Memory B cell (primary cell): ENCODE measurements at regions not wholly inside any gene's neighbourhood (a gene's known extent, or its start where the extent isn't known, plus 50 kb on each side); places are given as distances from the start of the nearest gene placed in this dataset.

Experiments used
- ATAC-seq: fragments of 150-1000 bp; cut with Tn5 transposase; 2 replicates; pipeline ENCODE4 v1.10.0; 2021; ENCODE audit warnings: low read depth, mild to moderate bottlenecking, moderate library complexity
- DNase-seq, 2 donors: peaks; one replicate each; pipeline ENCODE4 v3.0.0; 2022; ENCODE audit warnings: low spot score in 2 of 2
- H3K27ac Mint-ChIP-seq: one replicate; pipeline ENCODE4 v1.8.0; 2022; ENCODE audit warnings: mild to moderate bottlenecking, moderate library complexity, mixed read lengths
- H3K27me3 Mint-ChIP-seq: one replicate; pipeline ENCODE4 v1.8.0; 2022; ENCODE audit warnings: mixed read lengths
- H3K36me3 Mint-ChIP-seq: one replicate; pipeline ENCODE4 v1.8.0; 2022; ENCODE audit warnings: mild to moderate bottlenecking, mixed read lengths
- H3K4me1 Mint-ChIP-seq: one replicate; pipeline ENCODE4 v1.8.0; 2022; ENCODE audit warnings: mixed read lengths
- H3K4me3 Mint-ChIP-seq: one replicate; pipeline ENCODE4 v1.8.0; 2022; ENCODE audit warnings: mild to moderate bottlenecking, moderate library complexity, mixed read lengths
- H3K9me3 Mint-ChIP-seq: one replicate; pipeline ENCODE4 v1.8.0; 2022; ENCODE audit warnings: mixed read lengths

DNA sequence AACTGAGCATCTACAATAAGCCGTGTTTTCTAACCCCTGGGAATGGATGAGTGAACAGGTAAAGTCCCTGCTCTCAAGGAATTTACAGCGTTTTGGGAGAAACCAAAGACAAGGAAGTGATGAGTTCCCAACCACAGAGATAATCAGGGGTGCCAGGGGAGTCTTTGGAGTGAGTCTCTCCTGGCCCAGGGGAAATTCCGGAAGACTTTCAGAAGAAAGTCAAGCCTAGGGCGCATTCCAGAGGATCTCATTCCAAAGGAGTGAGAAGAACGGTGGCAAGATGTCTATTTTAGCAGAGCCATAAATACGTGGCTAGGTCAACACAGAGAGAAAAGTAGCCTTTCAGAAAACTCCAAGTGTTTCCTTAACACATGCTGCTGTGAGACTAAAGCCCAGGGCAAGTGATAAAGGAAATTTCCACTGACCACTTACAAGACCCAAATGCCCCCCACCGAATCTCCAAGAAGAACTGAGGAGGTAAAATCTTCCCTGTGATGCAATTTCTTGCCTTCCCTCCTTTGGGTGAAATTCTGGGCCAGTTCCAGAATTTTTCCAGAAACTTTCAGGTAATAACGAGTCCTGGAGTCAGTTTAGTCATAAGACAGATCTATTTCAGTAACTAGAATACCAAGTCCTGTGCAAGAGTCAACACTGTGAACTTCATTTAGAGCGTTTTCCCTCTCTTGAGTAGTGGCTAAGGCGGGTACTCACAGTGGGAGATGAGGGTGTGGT lies 437.4 kb downstream of the NR2F2 start:
- no peak overlapping the region for H3K27ac Mint-ChIP-seq
- DNase-seq (no peak), ATAC-seq (no peak)
- no peaks in the 10 kb centered on the region for H3K4me1 Mint-ChIP-seq
- no peaks in the 10 kb centered on the region for H3K27me3 Mint-ChIP-seq
- no peaks in the 10 kb centered on the region for H3K36me3 Mint-ChIP-seq
- peaks cover 7% of the 10 kb centered on the region for H3K9me3 Mint-ChIP-seq
- H3K4me3 Mint-ChIP-seq, result no peak overlapping the region

DNA sequence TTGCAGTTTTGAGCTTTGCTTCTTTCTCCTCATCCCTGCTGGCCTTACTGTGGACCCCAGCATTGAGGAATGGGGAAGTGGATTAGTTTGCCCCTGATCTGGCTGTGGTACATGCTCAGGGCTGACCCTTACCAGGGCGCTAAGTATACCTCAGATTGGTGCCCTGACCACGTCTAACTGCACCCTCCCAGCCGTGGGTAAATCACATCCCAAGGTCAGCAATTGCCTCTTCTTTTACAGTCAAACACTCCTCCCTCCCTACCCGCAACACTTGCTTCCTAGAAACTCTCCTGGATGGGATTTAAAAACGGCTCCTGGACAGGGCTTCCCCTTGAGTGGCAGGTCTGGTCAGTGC lies 437.9 kb downstream of the NR2F2 start:
- H3K27ac Mint-ChIP-seq, result no peak overlapping the region
- ATAC-seq, result no peak
- no peaks in the 10 kb centered on the region for H3K4me1 Mint-ChIP-seq
- no peaks in the 10 kb centered on the region for H3K36me3 Mint-ChIP-seq
- H3K27me3 Mint-ChIP-seq, result no peaks in the 10 kb centered on the region
- no peak overlapping the region for H3K4me3 Mint-ChIP-seq
- no peak for DNase-seq
- peaks cover 9% of the 10 kb centered on the region for H3K9me3 Mint-ChIP-seq

- Mint-ChIP-seq H3K36me3 (no peaks in the 10 kb centered on the region), H3K4me1 (no peaks in the 10 kb centered on the region), H3K27me3 (no peaks in the 10 kb centered on the region), H3K9me3 (peaks cover 9% of the 10 kb centered on the region), H3K27ac (no peak overlapping the region), H3K4me3 (no peak overlapping the region)
- no peak for ATAC-seq
- no peak for DNase-seq
These were observed 440.5 kb downstream of the NR2F2 start for GRCh38 chr15:96771035-96771434.

DNA sequence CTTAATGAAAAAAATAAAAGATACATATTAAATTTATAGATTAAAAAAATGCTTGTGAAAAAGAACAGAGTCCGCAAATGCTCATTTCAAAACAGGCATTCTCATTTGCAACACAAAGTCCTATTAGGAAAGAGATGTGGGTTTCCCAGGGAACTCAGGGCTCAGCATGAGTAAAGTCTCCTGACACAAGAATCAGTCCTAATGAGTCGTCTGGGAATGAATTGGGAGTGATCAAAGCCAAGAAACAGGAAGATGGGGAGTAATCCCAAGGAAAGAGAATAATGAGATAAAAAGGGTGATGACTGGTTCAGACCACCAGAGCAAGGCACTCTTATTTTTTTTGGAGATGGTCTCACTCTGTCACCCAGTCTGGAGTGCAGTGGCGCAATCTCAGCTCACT lies 443.7 kb downstream of the NR2F2 start:
- Mint-ChIP-seq H3K27ac (no peak overlapping the region), H3K27me3 (no peaks in the 10 kb centered on the region), H3K36me3 (no peaks in the 10 kb centered on the region), H3K9me3 (peaks cover 9% of the 10 kb centered on the region), H3K4me1 (no peaks in the 10 kb centered on the region), H3K4me3 (no peak overlapping the region)
- ATAC-seq (no peak), DNase-seq (no peak)

- DNase-seq (no peak), ATAC-seq (no peak)
- no peaks in the 10 kb centered on the region for H3K36me3 Mint-ChIP-seq
- no peaks in the 10 kb centered on the region for H3K4me1 Mint-ChIP-seq
- H3K9me3 Mint-ChIP-seq, result peaks cover 7% of the 10 kb centered on the region
- H3K27ac Mint-ChIP-seq, result no peak overlapping the region
- H3K27me3 Mint-ChIP-seq, result no peaks in the 10 kb centered on the region
- no peak overlapping the region for H3K4me3 Mint-ChIP-seq
These were observed 453.2 kb downstream of the NR2F2 start for GRCh38 chr15:96783746-96784145.

GRCh38 chr15:96790004-96790403 lies 459.5 kb downstream of the NR2F2 start:
- H3K9me3 Mint-ChIP-seq, result peaks cover 7% of the 10 kb centered on the region
- H3K4me3 Mint-ChIP-seq, result no peak overlapping the region
- ATAC-seq, result no peak

DNA sequence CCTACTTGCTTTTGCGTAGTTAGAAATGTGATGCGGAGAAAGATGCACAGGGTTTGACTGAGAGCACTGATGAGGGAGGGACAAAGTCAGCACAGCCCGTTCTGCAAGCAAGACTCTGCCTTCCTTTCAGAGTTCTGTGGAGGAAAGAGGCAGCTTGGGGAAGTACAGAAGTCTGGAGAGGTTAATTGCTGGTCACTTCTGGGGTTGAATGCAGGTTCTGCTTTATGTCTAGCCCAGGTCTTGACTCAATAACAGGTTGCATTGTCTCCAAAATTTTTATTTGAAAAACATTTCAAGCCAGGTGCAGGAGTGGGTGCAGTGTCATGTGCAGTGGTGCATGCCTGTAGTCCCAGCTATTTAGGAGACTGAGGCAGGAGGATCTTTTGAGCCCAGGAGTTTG lies 461.7 kb downstream of the NR2F2 start:
- no peak overlapping the region for H3K27ac Mint-ChIP-seq

More at GRCh38 chr15:96790004-96790403, 459.5 kb downstream of the NR2F2 start:
- Mint-ChIP-seq H3K27me3 (no peaks in the 10 kb centered on the region), H3K27ac (no peak overlapping the region), H3K4me1 (no peaks in the 10 kb centered on the region), H3K36me3 (no peaks in the 10 kb centered on the region)
- no peak for DNase-seq

DNA sequence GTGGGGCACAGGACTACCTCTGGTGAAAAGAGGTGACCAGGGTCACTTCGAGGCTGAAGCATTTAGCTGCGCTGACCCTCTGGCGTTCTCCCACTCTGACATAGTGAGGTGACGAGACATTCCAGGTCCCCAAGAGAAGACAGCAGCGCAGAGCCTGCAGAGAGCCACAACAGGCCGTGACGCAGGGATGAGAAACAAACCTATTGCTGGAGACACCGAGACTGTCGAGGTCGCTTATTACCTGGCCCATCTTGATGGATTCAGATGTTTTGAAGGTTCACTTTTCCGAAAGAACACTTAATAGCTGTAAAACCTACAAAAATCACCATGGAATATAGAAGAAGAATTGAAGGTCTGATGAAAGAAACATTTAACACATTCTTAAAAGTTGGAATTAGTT lies 466.3 kb downstream of the NR2F2 start:
- Mint-ChIP-seq H3K4me3 (no peak overlapping the region), H3K27me3 (no peaks in the 10 kb centered on the region), H3K36me3 (no peaks in the 10 kb centered on the region), H3K4me1 (no peaks in the 10 kb centered on the region), H3K27ac (no peak overlapping the region), H3K9me3 (peaks cover 9% of the 10 kb centered on the region)
- ATAC-seq (no peak), DNase-seq (no peak)

More for the DNA sequence above, 461.7 kb downstream of the NR2F2 start:
- Mint-ChIP-seq H3K36me3 (no peaks in the 10 kb centered on the region), H3K27me3 (no peaks in the 10 kb centered on the region), H3K4me1 (no peaks in the 10 kb centered on the region), H3K9me3 (peaks cover 7% of the 10 kb centered on the region), H3K4me3 (no peak overlapping the region)
- DNase-seq (no peak), ATAC-seq (no peak)

DNA sequence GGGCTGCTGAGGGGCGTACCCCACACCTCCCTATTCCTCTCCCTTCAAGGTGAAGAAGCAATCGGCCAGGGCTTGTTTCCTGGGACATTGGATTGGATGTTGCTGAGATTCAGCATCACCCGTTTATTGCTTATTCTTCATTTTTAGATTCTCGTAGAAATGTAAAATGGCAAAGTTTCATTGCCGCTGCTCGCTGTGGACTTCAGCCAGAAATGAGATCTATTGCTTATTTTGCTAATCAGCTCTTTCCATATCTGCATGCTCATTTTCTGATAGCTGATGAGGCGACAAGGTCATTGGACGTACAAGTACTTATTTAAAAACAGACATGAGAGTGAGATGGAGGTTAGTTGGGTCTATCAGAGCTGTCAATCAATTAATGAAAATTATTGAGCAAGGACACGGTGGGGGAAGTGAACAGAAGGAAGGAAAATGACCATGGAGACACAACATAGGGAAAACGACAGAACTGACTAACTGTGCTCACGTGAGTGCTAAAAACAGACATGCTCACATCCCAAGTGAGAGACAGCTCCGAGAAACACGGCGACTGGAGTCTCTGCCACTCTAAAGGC lies 471.2 kb downstream of the NR2F2 start:
- Mint-ChIP-seq H3K27ac (no peak overlapping the region), H3K27me3 (no peaks in the 10 kb centered on the region), H3K36me3 (no peaks in the 10 kb centered on the region), H3K4me3 (no peak overlapping the region), H3K9me3 (peaks cover 6% of the 10 kb centered on the region), H3K4me1 (no peaks in the 10 kb centered on the region)
- ATAC-seq, result no peak
- DNase-seq, result no peak

DNA sequence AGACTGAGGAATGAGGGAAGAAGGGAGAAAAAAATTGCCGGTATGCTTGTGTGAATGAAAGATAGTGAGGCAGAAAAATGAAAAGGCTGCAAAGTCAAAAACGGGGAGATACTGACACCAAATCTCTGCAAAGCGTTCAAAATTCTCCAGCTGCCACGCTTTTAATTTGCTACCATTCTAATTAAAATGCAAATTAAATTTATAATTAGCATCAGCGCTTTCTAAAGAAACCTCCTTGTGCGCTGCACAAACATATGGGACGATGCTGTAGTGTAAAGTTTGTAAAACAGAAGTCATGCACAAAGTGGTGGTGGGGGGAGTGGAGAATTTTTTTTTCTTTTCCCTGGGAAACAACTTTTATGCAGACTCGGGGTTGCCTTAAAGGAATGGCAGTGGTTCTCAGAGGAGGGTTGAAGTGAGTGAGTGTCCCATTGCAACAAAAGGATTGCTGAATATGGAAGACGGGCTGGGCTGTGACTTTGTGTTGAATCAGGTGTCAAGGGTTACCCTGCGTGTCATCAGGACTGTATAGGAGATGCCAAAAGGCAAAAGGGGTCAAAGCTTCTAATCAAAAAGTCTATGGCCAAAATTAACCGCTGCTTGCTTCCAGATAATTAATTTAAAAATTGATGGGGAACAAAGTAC lies 472.2 kb downstream of the NR2F2 start:
- Mint-ChIP-seq H3K27me3 (no peaks in the 10 kb centered on the region), H3K4me1 (no peaks in the 10 kb centered on the region), H3K4me3 (no peak overlapping the region), H3K9me3 (peaks cover 6% of the 10 kb centered on the region), H3K36me3 (no peaks in the 10 kb centered on the region), H3K27ac (no peak overlapping the region)
- no peak for ATAC-seq
- no peak for DNase-seq

- ATAC-seq (no peak), DNase-seq (no peak)
- no peaks in the 10 kb centered on the region for H3K4me1 Mint-ChIP-seq
- no peak overlapping the region for H3K27ac Mint-ChIP-seq
- no peaks in the 10 kb centered on the region for H3K36me3 Mint-ChIP-seq
- H3K4me3 Mint-ChIP-seq, result no peak overlapping the region
- H3K27me3 Mint-ChIP-seq, result no peaks in the 10 kb centered on the region
- H3K9me3 Mint-ChIP-seq, result peaks cover 6% of the 10 kb centered on the region
These were observed 474.3 kb downstream of the NR2F2 start for GRCh38 chr15:96804754-96805153.

GRCh38 chr15:96807361-96807760 lies 476.9 kb downstream of the NR2F2 start:
- DNase-seq (no peak), ATAC-seq (no peak)
- Mint-ChIP-seq H3K27ac (no peak overlapping the region), H3K27me3 (no peaks in the 10 kb centered on the region), H3K4me3 (no peak overlapping the region), H3K9me3 (peaks cover 1% of the 10 kb centered on the region), H3K4me1 (no peaks in the 10 kb centered on the region), H3K36me3 (no peaks in the 10 kb centered on the region)

GRCh38 chr15:96817900-96818299 lies 487.4 kb downstream of the NR2F2 start:
- no peaks in the 10 kb centered on the region for H3K4me1 Mint-ChIP-seq
- H3K27me3 Mint-ChIP-seq, result no peaks in the 10 kb centered on the region
- DNase-seq (no peak), ATAC-seq (no peak)
- no peak overlapping the region for H3K27ac Mint-ChIP-seq
- no peaks in the 10 kb centered on the region for H3K36me3 Mint-ChIP-seq
- no peak overlapping the region for H3K4me3 Mint-ChIP-seq
- peaks cover 1% of the 10 kb centered on the region for H3K9me3 Mint-ChIP-seq

DNA sequence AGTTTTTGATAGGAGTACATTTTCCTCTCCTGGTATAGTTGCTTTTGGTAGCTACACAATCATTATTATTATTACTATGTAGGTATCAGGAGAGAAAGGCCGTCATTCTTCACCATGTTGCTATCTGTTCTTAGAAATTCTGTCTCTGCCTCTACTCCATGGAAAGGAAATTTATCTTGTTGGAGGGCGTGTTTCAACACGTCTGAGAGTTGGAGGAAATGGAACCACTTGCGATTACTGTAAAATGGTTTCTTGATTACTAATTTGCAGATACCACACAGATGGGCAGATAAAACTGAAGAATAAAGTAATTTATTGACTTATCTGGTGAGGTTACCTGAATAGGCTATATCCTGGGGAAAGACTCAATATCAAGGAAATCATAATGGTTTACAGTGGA lies 488.4 kb downstream of the NR2F2 start:
- Mint-ChIP-seq H3K4me1 (no peaks in the 10 kb centered on the region), H3K4me3 (no peak overlapping the region), H3K36me3 (no peaks in the 10 kb centered on the region), H3K9me3 (peaks cover 1% of the 10 kb centered on the region), H3K27me3 (no peaks in the 10 kb centered on the region), H3K27ac (no peak overlapping the region)
- DNase-seq, result no peak
- no peak for ATAC-seq

DNA sequence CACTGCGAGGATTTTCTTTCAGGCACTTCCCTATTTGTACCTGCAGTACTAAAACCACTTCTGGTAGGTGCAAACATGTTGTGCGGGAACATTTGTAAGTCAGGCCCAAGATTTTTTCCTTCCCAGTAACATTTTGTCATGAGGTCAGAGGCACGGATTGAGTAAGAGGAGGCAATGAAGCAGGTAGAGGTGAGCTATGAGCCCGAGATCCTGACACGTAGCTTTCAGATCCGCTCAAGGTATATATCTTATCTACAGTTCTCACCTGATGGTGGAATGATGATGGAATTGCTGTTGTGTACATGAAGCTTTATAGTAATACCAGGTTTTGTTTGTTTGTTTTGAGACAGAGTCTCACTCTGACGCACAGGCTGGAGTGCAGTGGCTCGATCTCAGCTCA lies 497.5 kb downstream of the NR2F2 start:
- Mint-ChIP-seq H3K27me3 (no peaks in the 10 kb centered on the region), H3K4me3 (no peak overlapping the region), H3K27ac (no peak overlapping the region), H3K36me3 (no peaks in the 10 kb centered on the region), H3K4me1 (no peaks in the 10 kb centered on the region), H3K9me3 (no peaks in the 10 kb centered on the region)
- ATAC-seq, result no peak
- DNase-seq, result no peak
